ENCODE measurements at regions not wholly inside any gene's neighbourhood (a gene's known extent, or its start where the extent isn't known, plus 50 kb on each side); places are given as distances from the start of the nearest gene placed in this dataset.
A peak's percentile ranks its signal among the peaks of the same experiment; 100 is the strongest.
"Not testable (repeated sequence)": the region's sequence is repeated elsewhere in the genome, so short reads cannot be mapped to it uniquely, and the experiment has no call there.

DNA sequence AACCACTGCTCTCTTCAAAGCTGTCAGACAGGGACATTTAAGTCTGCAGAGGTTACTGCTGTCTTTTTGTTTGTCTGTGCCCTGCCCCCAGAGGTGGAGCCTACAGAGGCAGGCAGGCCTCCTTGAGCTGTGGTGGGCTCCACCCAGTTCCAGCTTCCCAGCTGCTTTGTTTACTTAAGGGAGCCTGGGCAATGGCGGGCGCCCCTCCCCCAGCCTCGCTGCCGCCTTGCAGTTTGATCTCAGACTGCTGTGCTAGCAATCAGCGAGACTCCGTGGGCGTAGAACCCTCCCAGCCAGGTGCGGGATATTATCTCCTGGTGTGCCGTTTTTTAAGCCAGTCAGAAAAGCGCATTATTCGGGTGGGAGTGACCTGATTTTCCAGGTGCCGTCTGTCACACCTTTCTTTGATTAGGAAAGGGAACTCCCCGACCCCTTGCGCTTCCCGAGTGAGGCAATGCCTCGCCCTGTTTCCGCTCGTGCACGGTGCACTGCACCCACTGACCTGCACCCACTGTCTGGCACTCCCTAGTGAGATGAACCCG, 764.5 kb upstream of the CDH6 start:
- not testable (repeated sequence) for H3K9me2 ChIP-seq (ENCODE audit: insufficient read depth); ATAC-seq; H3K36me3 Mint-ChIP-seq (ENCODE audit: low read depth); H3K79me2 ChIP-seq (replicated peaks; ENCODE audit: insufficient read depth); H3K27ac ChIP-seq (ENCODE audit: low read depth); H3F3A ChIP-seq (replicated peaks; ENCODE audit: low read depth); H4K20me1 ChIP-seq (replicated peaks; ENCODE audit: insufficient read depth); H3K27ac Mint-ChIP-seq; H3K27me3 Mint-ChIP-seq (ENCODE audit: insufficient read depth, low read depth, poor library complexity); H3K4me1 ChIP-seq (ENCODE audit: insufficient read depth); H3K27me3 ChIP-seq (ENCODE audit: insufficient read depth); H3K4me1 Mint-ChIP-seq; H3K36me3 ChIP-seq (ENCODE audit: insufficient read depth)
- DNase-seq (ENCODE audit: low spot score): peak; percentile 36
- H3K9me3 Mint-ChIP-seq: peaks cover 16% of the 10 kb centered on the region
- peak overlapping the region; percentile 68; the same call in 2 of the 3 replicates for H3K4me3 Mint-ChIP-seq
- Histone ChIP-seq H2AFZ (peak overlapping the region; percentile 72; the same call in 1 of the 2 replicates), H3K4me3 (peak overlapping the region; percentile 60), H3K4me2 (peak overlapping the region; percentile 75)

DNA sequence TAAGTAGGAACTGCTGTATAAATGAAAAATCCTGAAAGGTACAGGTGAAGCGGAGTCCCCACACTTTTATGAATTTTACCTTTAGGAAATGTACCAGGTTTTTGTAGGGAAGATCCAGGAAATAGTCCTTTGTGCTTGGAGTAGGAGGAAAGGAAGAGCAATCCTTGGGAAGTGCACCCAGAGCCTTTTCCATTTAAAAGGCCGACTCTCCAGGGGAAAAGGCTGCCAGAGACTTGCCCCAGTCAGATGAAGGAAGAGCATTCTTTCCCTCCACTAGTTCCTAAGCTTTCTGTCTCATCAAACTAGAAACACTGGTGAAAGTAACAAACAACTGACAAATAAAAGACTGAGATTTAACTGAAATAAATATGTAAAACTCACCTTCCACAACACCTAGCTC, 779.4 kb upstream of the CDH6 start:
- no peak overlapping the region for H3K4me3 Mint-ChIP-seq

DNA sequence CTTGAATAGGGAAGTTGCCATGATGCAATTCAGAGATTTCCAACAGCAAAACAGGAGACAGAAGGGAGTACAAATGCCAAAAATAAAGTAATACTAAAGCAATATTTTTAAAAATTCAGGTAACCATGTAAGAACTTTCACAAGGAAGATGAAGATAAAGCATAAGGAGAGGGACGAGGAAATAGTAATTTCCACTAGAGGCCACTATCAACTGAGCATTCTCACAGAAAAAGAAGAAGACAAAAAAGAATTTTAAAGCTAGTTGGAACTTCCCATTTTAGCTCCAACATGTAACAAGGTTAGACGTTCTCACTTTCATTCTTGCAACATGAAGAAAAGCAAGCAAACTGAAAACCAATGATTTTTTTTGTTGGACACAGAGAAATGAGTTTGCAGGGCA, 779.9 kb upstream of the CDH6 start:
- Histone ChIP-seq H2AFZ (peak overlapping the region; percentile 5; the same call in 1 of the 2 replicates), H3K27me3 (ENCODE audit: insufficient read depth) (no peaks in the 10 kb centered on the region), H3F3A (replicated peaks; ENCODE audit: low read depth) (no peaks in the 10 kb centered on the region), H3K79me2 (replicated peaks; ENCODE audit: insufficient read depth) (no peaks in the 10 kb centered on the region), H3K4me1 (ENCODE audit: insufficient read depth) (peaks cover 4% of the 10 kb centered on the region; the same call in 1 of the 2 replicates), H3K4me2 (no peak overlapping the region), H3K36me3 (ENCODE audit: insufficient read depth) (no peaks in the 10 kb centered on the region), H3K9me2 (ENCODE audit: insufficient read depth) (no peaks in the 10 kb centered on the region), H4K20me1 (replicated peaks; ENCODE audit: insufficient read depth) (no peaks in the 10 kb centered on the region), H3K4me3 (no peak overlapping the region), H3K27ac (ENCODE audit: low read depth) (no peak overlapping the region)
- no peaks in the 10 kb centered on the region; the same call in 2 of the 3 replicates for H3K9me3 Mint-ChIP-seq
- no peak overlapping the region for H3K27ac Mint-ChIP-seq
- no peaks in the 10 kb centered on the region for H3K27me3 Mint-ChIP-seq (ENCODE audit: insufficient read depth, low read depth, poor library complexity)
- H3K4me1 Mint-ChIP-seq: peaks cover 14% of the 10 kb centered on the region
- H3K4me3 Mint-ChIP-seq: no peak overlapping the region
- ATAC-seq (no peak), DNase-seq (ENCODE audit: low spot score) (peak; percentile 19)
- no peaks in the 10 kb centered on the region for H3K36me3 Mint-ChIP-seq (ENCODE audit: low read depth)
- TF ChIP-seq, protein P1, sequence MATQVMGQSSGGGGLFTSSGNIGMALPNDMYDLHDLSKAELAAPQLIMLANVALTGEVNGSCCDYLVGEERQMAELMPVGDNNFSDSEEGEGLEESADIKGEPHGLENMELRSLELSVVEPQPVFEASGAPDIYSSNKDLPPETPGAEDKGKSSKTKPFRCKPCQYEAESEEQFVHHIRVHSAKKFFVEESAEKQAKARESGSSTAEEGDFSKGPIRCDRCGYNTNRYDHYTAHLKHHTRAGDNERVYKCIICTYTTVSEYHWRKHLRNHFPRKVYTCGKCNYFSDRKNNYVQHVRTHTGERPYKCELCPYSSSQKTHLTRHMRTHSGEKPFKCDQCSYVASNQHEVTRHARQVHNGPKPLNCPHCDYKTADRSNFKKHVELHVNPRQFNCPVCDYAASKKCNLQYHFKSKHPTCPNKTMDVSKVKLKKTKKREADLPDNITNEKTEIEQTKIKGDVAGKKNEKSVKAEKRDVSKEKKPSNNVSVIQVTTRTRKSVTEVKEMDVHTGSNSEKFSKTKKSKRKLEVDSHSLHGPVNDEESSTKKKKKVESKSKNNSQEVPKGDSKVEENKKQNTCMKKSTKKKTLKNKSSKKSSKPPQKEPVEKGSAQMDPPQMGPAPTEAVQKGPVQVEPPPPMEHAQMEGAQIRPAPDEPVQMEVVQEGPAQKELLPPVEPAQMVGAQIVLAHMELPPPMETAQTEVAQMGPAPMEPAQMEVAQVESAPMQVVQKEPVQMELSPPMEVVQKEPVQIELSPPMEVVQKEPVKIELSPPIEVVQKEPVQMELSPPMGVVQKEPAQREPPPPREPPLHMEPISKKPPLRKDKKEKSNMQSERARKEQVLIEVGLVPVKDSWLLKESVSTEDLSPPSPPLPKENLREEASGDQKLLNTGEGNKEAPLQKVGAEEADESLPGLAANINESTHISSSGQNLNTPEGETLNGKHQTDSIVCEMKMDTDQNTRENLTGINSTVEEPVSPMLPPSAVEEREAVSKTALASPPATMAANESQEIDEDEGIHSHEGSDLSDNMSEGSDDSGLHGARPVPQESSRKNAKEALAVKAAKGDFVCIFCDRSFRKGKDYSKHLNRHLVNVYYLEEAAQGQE (IDR thresholded peaks at IDR 0.05; ENCODE audit: unreplicated experiment): no peak
- TF ChIP-seq POLR2AphosphoS5 (IDR thresholded peaks at IDR 0.05; ENCODE audit: low read depth): no peak
- TF ChIP-seq, protein P2, sequence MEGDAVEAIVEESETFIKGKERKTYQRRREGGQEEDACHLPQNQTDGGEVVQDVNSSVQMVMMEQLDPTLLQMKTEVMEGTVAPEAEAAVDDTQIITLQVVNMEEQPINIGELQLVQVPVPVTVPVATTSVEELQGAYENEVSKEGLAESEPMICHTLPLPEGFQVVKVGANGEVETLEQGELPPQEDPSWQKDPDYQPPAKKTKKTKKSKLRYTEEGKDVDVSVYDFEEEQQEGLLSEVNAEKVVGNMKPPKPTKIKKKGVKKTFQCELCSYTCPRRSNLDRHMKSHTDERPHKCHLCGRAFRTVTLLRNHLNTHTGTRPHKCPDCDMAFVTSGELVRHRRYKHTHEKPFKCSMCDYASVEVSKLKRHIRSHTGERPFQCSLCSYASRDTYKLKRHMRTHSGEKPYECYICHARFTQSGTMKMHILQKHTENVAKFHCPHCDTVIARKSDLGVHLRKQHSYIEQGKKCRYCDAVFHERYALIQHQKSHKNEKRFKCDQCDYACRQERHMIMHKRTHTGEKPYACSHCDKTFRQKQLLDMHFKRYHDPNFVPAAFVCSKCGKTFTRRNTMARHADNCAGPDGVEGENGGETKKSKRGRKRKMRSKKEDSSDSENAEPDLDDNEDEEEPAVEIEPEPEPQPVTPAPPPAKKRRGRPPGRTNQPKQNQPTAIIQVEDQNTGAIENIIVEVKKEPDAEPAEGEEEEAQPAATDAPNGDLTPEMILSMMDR (conservative IDR thresholded peaks at IDR 0.05; ENCODE audit: low read depth in 2 of 2): peak in 1 of 2 experiments; percentile 23; a peak in 1 of 4 replicates

More for the DNA sequence above, 779.4 kb upstream of the CDH6 start:
- no peaks in the 10 kb centered on the region for H3K27me3 Mint-ChIP-seq (ENCODE audit: insufficient read depth, low read depth, poor library complexity)
- Histone ChIP-seq H3K4me2 (no peak overlapping the region), H2AFZ (peak overlapping the region; percentile 5; the same call in 1 of the 2 replicates), H3K4me1 (ENCODE audit: insufficient read depth) (peaks cover 4% of the 10 kb centered on the region; the same call in 1 of the 2 replicates), H3K27ac (ENCODE audit: low read depth) (no peak overlapping the region), H3K36me3 (ENCODE audit: insufficient read depth) (no peaks in the 10 kb centered on the region), H3F3A (replicated peaks; ENCODE audit: low read depth) (no peaks in the 10 kb centered on the region), H3K27me3 (ENCODE audit: insufficient read depth) (no peaks in the 10 kb centered on the region), H3K4me3 (no peak overlapping the region), H3K79me2 (replicated peaks; ENCODE audit: insufficient read depth) (no peaks in the 10 kb centered on the region), H3K9me2 (ENCODE audit: insufficient read depth) (no peaks in the 10 kb centered on the region), H4K20me1 (replicated peaks; ENCODE audit: insufficient read depth) (no peaks in the 10 kb centered on the region)
- no peaks in the 10 kb centered on the region for H3K9me3 Mint-ChIP-seq
- TF ChIP-seq STAT1 (IDR thresholded peaks at IDR 0.05; ENCODE audit: unreplicated experiment) (no peak), NANOG (IDR thresholded peaks at IDR 0.05; ENCODE audit: borderline replicate concordance) (no peak)
- TF ChIP-seq, protein P2 (conservative IDR thresholded peaks at IDR 0.05; ENCODE audit: low read depth in 2 of 2): no peak
- peak; percentile 67 for ATAC-seq
- no peaks in the 10 kb centered on the region for H3K36me3 Mint-ChIP-seq (ENCODE audit: low read depth)
- H3K27ac Mint-ChIP-seq: no peak overlapping the region; the same call in 1 of the 2 replicates
- H3K4me1 Mint-ChIP-seq: peaks cover 14% of the 10 kb centered on the region
- peak; percentile 17 for DNase-seq (ENCODE audit: low spot score)

All from GM23338 (cell line).